CD4-positive, alpha-beta T cell (primary cell): ENCODE measurements at regions not wholly inside any gene's neighbourhood (a gene's known extent, or its start where the extent isn't known, plus 50 kb on each side); places are given as distances from the start of the nearest gene placed in this dataset.

Experiments used
- ATAC-seq: fragments of 200-7000 bp; cut with Tn5 transposase; one replicate; pipeline ENCODE4 v1.10.0; 2022; ENCODE audit warnings: mild to moderate bottlenecking; ENCODE audit not compliant: poor library complexity
- CTCF ChIA-PET: fragments of 350-600 bp; sonication (Branson Sonifier 250); formaldehyde crosslinking; loops from one replicate; lab custom pipeline; 2021; ENCODE audit warnings: antibody characterized with exemption, inconsistent platforms; lab: Charles Lee
- POLR2A ChIA-PET: fragments of 350-600 bp; sonication (Branson Sonifier 250); formaldehyde crosslinking; loops from one replicate; lab custom pipeline; 2021; ENCODE audit warnings: antibody characterized with exemption, inconsistent platforms; lab: Charles Lee
- DNase-seq, 14 experiments: peaks; one replicate each; pipeline ENCODE4 v3.0.0-alpha.2; 2013 to 2020; ENCODE audit warnings: mixed read lengths in 2 of 14
- H3K27ac ChIP-seq, 2 donors: one replicate each; pipeline versions ENCODE4 v1.5.1 to v1.7.0; 2013; ENCODE audit warnings: low read length in 2 of 2, low read depth in 1 of 2, mild to moderate bottlenecking in 1 of 2
- H3K27me3 ChIP-seq, 2 experiments: 1 replicate in 1 of 2; 2 replicates in 1 of 2; pipeline versions ENCODE4 v1.6.1 to v1.7.0; 2013; ENCODE audit warnings: low read length in 2 of 2, control low read depth in 1 of 2, mild to moderate bottlenecking in 1 of 2, moderate library complexity in 1 of 2; ENCODE audit not compliant: insufficient read depth in 2 of 2, control insufficient read depth in 1 of 2
- H3K36me3 ChIP-seq: one replicate; pipeline ENCODE4 v1.6.1; 2013; ENCODE audit warnings: low read length, control low read depth; ENCODE audit not compliant: insufficient read depth
- H3K4me1 ChIP-seq: one replicate; pipeline ENCODE4 v1.6.1; 2013; ENCODE audit warnings: low read length, control low read depth; ENCODE audit not compliant: insufficient read depth
- H3K4me3 ChIP-seq: one replicate; pipeline ENCODE4 v1.5.1; 2013; ENCODE audit warnings: mild to moderate bottlenecking, low read length, moderate library complexity
- H3K9me3 ChIP-seq, 2 experiments: 1 replicate in 1 of 2; 2 replicates in 1 of 2; pipeline versions ENCODE4 v1.6.1 to v1.7.0; 2013; ENCODE audit warnings: low read length in 2 of 2, mild to moderate bottlenecking in 2 of 2, control low read depth in 1 of 2, moderate library complexity in 1 of 2; ENCODE audit not compliant: control insufficient read depth in 1 of 2, insufficient read depth in 1 of 2
- H3K27ac Mint-ChIP-seq: one replicate; pipeline ENCODE4 v1.8.0; 2020; ENCODE audit warnings: mixed read lengths
- H3K27me3 Mint-ChIP-seq: one replicate; pipeline ENCODE4 v1.8.0; 2021; ENCODE audit warnings: mixed read lengths
- H3K36me3 Mint-ChIP-seq: one replicate; pipeline ENCODE4 v1.8.0; 2021; ENCODE audit warnings: low read depth, mixed read lengths
- H3K4me1 Mint-ChIP-seq: one replicate; pipeline ENCODE4 v1.8.0; 2021; ENCODE audit warnings: low read depth, mixed read lengths
- H3K4me3 Mint-ChIP-seq: one replicate; pipeline ENCODE4 v1.8.0; 2020; ENCODE audit warnings: mild to moderate bottlenecking, mixed read lengths
- H3K9me3 Mint-ChIP-seq: one replicate; pipeline ENCODE4 v1.8.0; 2020; ENCODE audit warnings: mixed read lengths
- CTCF ChIP-seq: fragments of 200-600 bp; IDR thresholded peaks from one replicate; pipeline ENCODE4 v1.8.0; 2022; ENCODE audit warnings: antibody characterized with exemption, mild to moderate bottlenecking
- intact Hi-C, 2 experiments: fragments of 100-400 bp; cut with DNase I in 1 of 2; cut with micrococcal nuclease in 1 of 2; formaldehyde crosslinking; loops; one replicate each; pipeline versions ENCODE4 v1.15.1 to v1.9.0; 2023 to 2025; cut with DNase I, micrococcal nuclease

- CTCF ChIA-PET = no interaction called here
- Mint-ChIP-seq H3K4me3 (no peak overlapping the region), H3K4me1 (no peaks in the 10 kb centered on the region), H3K27me3 (no peaks in the 10 kb centered on the region), H3K9me3 (no peaks in the 10 kb centered on the region), H3K36me3 (no peaks in the 10 kb centered on the region), H3K27ac (no peak overlapping the region)
- H3K36me3 ChIP-seq = no peaks in the 10 kb centered on the region
- no peak overlapping the region for H3K4me3 ChIP-seq
- H3K4me1 ChIP-seq = no peaks in the 10 kb centered on the region
- no peak overlapping the region for H3K27ac ChIP-seq
- H3K27me3 ChIP-seq = no peaks in the 10 kb centered on the region
- DNase-seq = no peak
- intact Hi-C loops = no loop called here
- TF ChIP-seq CTCF = no peak
- POLR2A ChIA-PET = no interaction called here
- H3K9me3 ChIP-seq = peaks cover 0 to 4% of the 10 kb centered on the region in 2 experiments
- ATAC-seq = no peak
Measured at GRCh38 chr5:118692811-118693342, 295.5 kb downstream of the DTWD2 start.

GRCh38 chr5:118687661-118688621 lies 300.4 kb downstream of the DTWD2 start:
- Mint-ChIP-seq H3K27me3 (no peaks in the 10 kb centered on the region), H3K27ac (no peak overlapping the region), H3K4me1 (no peaks in the 10 kb centered on the region), H3K36me3 (no peaks in the 10 kb centered on the region), H3K9me3 (peaks cover 4% of the 10 kb centered on the region), H3K4me3 (no peak overlapping the region)
- Histone ChIP-seq H3K9me3 (peaks cover 0 to 4% of the 10 kb centered on the region in 2 experiments), H3K4me3 (no peak overlapping the region), H3K27me3 (no peaks in the 10 kb centered on the region), H3K36me3 (no peaks in the 10 kb centered on the region), H3K4me1 (no peaks in the 10 kb centered on the region), H3K27ac (no peak overlapping the region)
- POLR2A ChIA-PET = no interaction called here
- CTCF ChIA-PET = no interaction called here
- DNase-seq (no peak), ATAC-seq (no peak)
- intact Hi-C loops = no loop called here
- TF ChIP-seq CTCF = no peak

GRCh38 chr5:118687100-118687499 lies 301.2 kb downstream of the DTWD2 start:
- Histone ChIP-seq H3K27ac (no peak overlapping the region), H3K27me3 (no peaks in the 10 kb centered on the region), H3K36me3 (no peaks in the 10 kb centered on the region), H3K9me3 (no peaks in the 10 kb centered on the region), H3K4me3 (no peak overlapping the region), H3K4me1 (no peaks in the 10 kb centered on the region)
- ChIA-PET CTCF (no interaction called here), POLR2A (no interaction called here)
- no peak for DNase-seq
- H3K4me3 Mint-ChIP-seq = no peak overlapping the region
- no peak overlapping the region for H3K27ac Mint-ChIP-seq
- no peaks in the 10 kb centered on the region for H3K27me3 Mint-ChIP-seq
- no peak for TF ChIP-seq CTCF
- intact Hi-C loops = no loop called here
- peaks cover 4% of the 10 kb centered on the region for H3K9me3 Mint-ChIP-seq
- no peaks in the 10 kb centered on the region for H3K36me3 Mint-ChIP-seq
- H3K4me1 Mint-ChIP-seq = no peaks in the 10 kb centered on the region
- ATAC-seq = no peak
